Upper lobe of left lung (tissue), 4 donors: ENCODE measurements at regions not wholly inside any gene's neighbourhood (a gene's known extent, or its start where the extent isn't known, plus 50 kb on each side); places are given as distances from the start of the nearest gene placed in this dataset.
"Not testable (repeated sequence)": the region's sequence is repeated elsewhere in the genome, so short reads cannot be mapped to it uniquely, and the experiment has no call there.

Experiments
- CTCF ChIP-seq, 6 experiments: fragments of 450-650 bp in 4 of 6; fragments of 200-600 bp in 2 of 6; sonication (generic) in 2 of 6; IDR thresholded peaks; one replicate each; pipeline ENCODE4 v1.5.1; 2016 to 2019; ENCODE audit warnings: antibody characterized with exemption in 6 of 6
- EP300 ChIP-seq, 4 donors: sonication (generic); formaldehyde crosslinking; IDR thresholded peaks; one replicate each; pipeline ENCODE4 v1.5.1; 2017; ENCODE audit warnings: antibody characterized with exemption in 4 of 4, control low read depth in 2 of 4
- POLR2A ChIP-seq, 4 donors: fragments of 450-650 bp; IDR thresholded peaks; one replicate each; pipeline ENCODE4 v1.5.1; 2016 to 2017; ENCODE audit warnings: antibody characterized with exemption in 4 of 4, mild to moderate bottlenecking in 2 of 4
- POLR2AphosphoS5 ChIP-seq, 2 donors: sonication (generic); formaldehyde crosslinking; IDR thresholded peaks; one replicate each; pipeline ENCODE4 v1.5.1; 2017; ENCODE audit warnings: antibody characterized with exemption in 2 of 2

DNA sequence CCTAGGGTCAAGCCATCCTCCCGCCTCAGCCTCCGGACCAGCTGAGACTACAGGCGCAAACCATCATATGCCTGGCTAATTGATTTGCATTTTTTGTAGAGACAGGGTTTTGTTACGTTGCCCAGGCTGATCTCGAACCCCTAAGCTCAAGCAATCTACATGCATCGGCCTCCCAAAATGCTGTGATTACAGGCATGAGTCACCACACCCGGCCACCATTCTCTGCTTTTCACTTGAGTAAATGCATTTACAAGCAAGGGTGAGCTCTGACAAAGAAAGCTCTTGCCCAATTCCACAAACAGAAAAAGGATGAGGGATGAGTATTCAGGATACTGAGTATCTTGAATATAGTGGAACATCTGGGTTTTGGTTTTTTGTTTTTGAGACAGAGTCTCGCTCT, 172.9 kb upstream of the MXRA5 start:
- TF ChIP-seq CTCF, POLR2AphosphoS5, POLR2A, EP300 (IDR thresholded peaks at IDR 0.05): not testable (repeated sequence)
